Neural cell (in vitro differentiated cells): ENCODE measurements at regions not wholly inside any gene's neighbourhood (a gene's known extent, or its start where the extent isn't known, plus 50 kb on each side); places are given as distances from the start of the nearest gene placed in this dataset.

Experiments
- H2AFZ ChIP-seq: fragments of 200-600, 300-800 bp; sonication (generic), shearing (Covaris generic); 2 replicates; pipeline ENCODE4 v1.6.0; 2014; ENCODE audit warnings: low read depth, mild to moderate bottlenecking, antibody characterized with exemption, low read length, moderate library complexity
- H3F3A ChIP-seq: fragments of 200-600 bp; shearing (Covaris generic); 2 replicates; pipeline ENCODE4 v1.6.1; 2016; ENCODE audit warnings: mild to moderate bottlenecking, moderate library complexity, mixed read lengths, antibody characterized with exemption, low read length; ENCODE audit not compliant: insufficient read depth, poor library complexity, severe bottlenecking
- H3K27ac ChIP-seq: fragments of 200-600, 300-800 bp; sonication (generic), shearing (Covaris generic); 2 replicates; pipeline ENCODE4 v1.5.1; 2014; ENCODE audit warnings: mild to moderate bottlenecking, low read length, moderate library complexity
- H3K27me3 ChIP-seq: fragments of 300-800, 200-600 bp; sonication (generic), shearing (Covaris generic); 2 replicates; pipeline ENCODE4 v1.6.0; 2014; ENCODE audit warnings: mild to moderate bottlenecking, low read depth, low read length, moderate library complexity; ENCODE audit not compliant: insufficient read depth
- H3K36me3 ChIP-seq: fragments of 300-800, 200-600 bp; sonication (generic), shearing (Covaris generic); 2 replicates; pipeline ENCODE4 v1.5.1; 2014; ENCODE audit warnings: mild to moderate bottlenecking, antibody characterized with exemption, low read length, moderate library complexity; ENCODE audit not compliant: insufficient read depth
- H3K4me2 ChIP-seq: fragments of 300-800, 200-600 bp; sonication (generic), shearing (Covaris generic); 2 replicates; pipeline ENCODE4 v1.6.0; 2014; ENCODE audit warnings: mild to moderate bottlenecking, low read length
- H3K4me3 ChIP-seq: fragments of 300-800, 200-600 bp; sonication (generic), shearing (Covaris generic); 2 replicates; pipeline ENCODE4 v1.5.1; 2014; ENCODE audit warnings: mild to moderate bottlenecking, low read length, moderate library complexity
- H3K79me2 ChIP-seq: fragments of 200-600 bp; shearing (Covaris generic); replicated peaks from 2 replicates; pipeline ENCODE4 v1.6.0; 2014; ENCODE audit warnings: mild to moderate bottlenecking, low read length, moderate library complexity; ENCODE audit not compliant: insufficient read depth
- H3K9ac ChIP-seq: fragments of 300-800, 200-600 bp; sonication (generic), shearing (Covaris generic); 2 replicates; pipeline ENCODE4 v1.6.1; 2016; ENCODE audit warnings: mild to moderate bottlenecking, low read length, mixed read lengths
- H3K9me2 ChIP-seq: fragments of 200-600 bp; shearing (Covaris generic); 2 replicates; pipeline ENCODE4 v1.6.1; 2016; ENCODE audit warnings: mild to moderate bottlenecking, low read length, mixed read lengths; ENCODE audit not compliant: insufficient read depth
- H3K9me3 ChIP-seq: fragments of 200-600, 300-800 bp; sonication (generic), shearing (Covaris generic); 2 replicates; pipeline ENCODE4 v1.6.1; 2016; ENCODE audit warnings: mild to moderate bottlenecking, mixed run types, low read length, moderate library complexity, mixed read lengths
- H4K20me1 ChIP-seq: fragments of 200-600 bp; shearing (Covaris generic); 2 replicates; pipeline ENCODE4 v1.6.1; 2016; ENCODE audit warnings: mild to moderate bottlenecking, mixed run types; ENCODE audit not compliant: insufficient read depth
- EP300 ChIP-seq: fragments of 450-650 bp; conservative IDR thresholded peaks from 2 replicates; pipeline ENCODE4 v1.6.1; 2014; ENCODE audit warnings: antibody characterized with exemption, mild to moderate bottlenecking, moderate library complexity; ENCODE audit not compliant: poor library complexity, severe bottlenecking
- EZH2 ChIP-seq: fragments of 200-600, 300-800 bp; shearing (Covaris generic), sonication (generic); IDR thresholded peaks from 2 replicates; pipeline ENCODE4 v1.6.1; 2014; ENCODE audit warnings: antibody characterized with exemption, low read length, borderline replicate concordance, mild to moderate bottlenecking; ENCODE audit not compliant: insufficient read depth, poor library complexity, severe bottlenecking
- MXI1 ChIP-seq: fragments of 450-650 bp; conservative IDR thresholded peaks from 2 replicates; pipeline ENCODE4 v1.6.1; 2014; ENCODE audit warnings: antibody characterized with exemption, mild to moderate bottlenecking; ENCODE audit not compliant: poor library complexity, severe bottlenecking
- POLR2AphosphoS5 ChIP-seq: IDR thresholded peaks from 2 replicates; pipeline ENCODE4 v1.6.1; 2012
- RAD21 ChIP-seq: fragments of 450-650 bp; conservative IDR thresholded peaks from 2 replicates; pipeline ENCODE4 v1.6.1; 2014; ENCODE audit warnings: antibody characterized with exemption, mild to moderate bottlenecking, moderate library complexity
- SMC3 ChIP-seq: fragments of 450-650 bp; conservative IDR thresholded peaks from 2 replicates; pipeline ENCODE4 v1.6.1; 2014; ENCODE audit warnings: antibody characterized with exemption, mild to moderate bottlenecking, moderate library complexity; ENCODE audit not compliant: poor library complexity
- TAF1 ChIP-seq: IDR thresholded peaks from 2 replicates; pipeline ENCODE4 v1.6.1; 2012; ENCODE audit warnings: low read depth
- TF ChIP-seq, protein P1 (sequence below): fragments of 450-650 bp; IDR thresholded peaks from 2 replicates; pipeline ENCODE4 v1.5.1; 2014; ENCODE audit warnings: antibody characterized with exemption, mild to moderate bottlenecking, moderate library complexity; ENCODE audit not compliant: poor library complexity, severe bottlenecking
- TF ChIP-seq, protein P2 (sequence below): IDR thresholded peaks from 2 replicates; pipeline ENCODE4 v1.6.1; 2012; ENCODE audit warnings: borderline replicate concordance

- Histone ChIP-seq H3K4me3 (no peak overlapping the region), H3K79me2 (no peaks in the 10 kb centered on the region)
- TF ChIP-seq EP300: no peak
Observed at GRCh38 chr5:130642461-130642860, 522.6 kb downstream of the HINT1 start.

GRCh38 chr5:130627145-130627544 is 537.9 kb downstream of the HINT1 start:
- no peak overlapping the region for H3K4me3 ChIP-seq
- no peaks in the 10 kb centered on the region for H4K20me1 ChIP-seq
- no peaks in the 10 kb centered on the region for H3K36me3 ChIP-seq
- no peaks in the 10 kb centered on the region for H3K27me3 ChIP-seq
- H3K79me2 ChIP-seq: no peaks in the 10 kb centered on the region
- no peak overlapping the region for H3K4me2 ChIP-seq
- no peak for TF ChIP-seq SMC3
- TF ChIP-seq EP300: no peak
- TF ChIP-seq POLR2AphosphoS5: no peak
- no peak for TF ChIP-seq TAF1
- TF ChIP-seq, protein P1, sequence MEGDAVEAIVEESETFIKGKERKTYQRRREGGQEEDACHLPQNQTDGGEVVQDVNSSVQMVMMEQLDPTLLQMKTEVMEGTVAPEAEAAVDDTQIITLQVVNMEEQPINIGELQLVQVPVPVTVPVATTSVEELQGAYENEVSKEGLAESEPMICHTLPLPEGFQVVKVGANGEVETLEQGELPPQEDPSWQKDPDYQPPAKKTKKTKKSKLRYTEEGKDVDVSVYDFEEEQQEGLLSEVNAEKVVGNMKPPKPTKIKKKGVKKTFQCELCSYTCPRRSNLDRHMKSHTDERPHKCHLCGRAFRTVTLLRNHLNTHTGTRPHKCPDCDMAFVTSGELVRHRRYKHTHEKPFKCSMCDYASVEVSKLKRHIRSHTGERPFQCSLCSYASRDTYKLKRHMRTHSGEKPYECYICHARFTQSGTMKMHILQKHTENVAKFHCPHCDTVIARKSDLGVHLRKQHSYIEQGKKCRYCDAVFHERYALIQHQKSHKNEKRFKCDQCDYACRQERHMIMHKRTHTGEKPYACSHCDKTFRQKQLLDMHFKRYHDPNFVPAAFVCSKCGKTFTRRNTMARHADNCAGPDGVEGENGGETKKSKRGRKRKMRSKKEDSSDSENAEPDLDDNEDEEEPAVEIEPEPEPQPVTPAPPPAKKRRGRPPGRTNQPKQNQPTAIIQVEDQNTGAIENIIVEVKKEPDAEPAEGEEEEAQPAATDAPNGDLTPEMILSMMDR: no peak
- TF ChIP-seq EZH2: no peak
- H2AFZ ChIP-seq: no peak overlapping the region
- no peaks in the 10 kb centered on the region for H3K9me2 ChIP-seq
- H3K9ac ChIP-seq: no peak overlapping the region
- no peaks in the 10 kb centered on the region for H3F3A ChIP-seq
- H3K9me3 ChIP-seq: no peaks in the 10 kb centered on the region
- H3K27ac ChIP-seq: no peak overlapping the region

More at GRCh38 chr5:130642461-130642860, 522.6 kb downstream of the HINT1 start:
- Histone ChIP-seq H3K9me2 (no peaks in the 10 kb centered on the region), H3K9ac (no peak overlapping the region), H3K27me3 (no peaks in the 10 kb centered on the region), H3F3A (no peaks in the 10 kb centered on the region), H3K27ac (no peak overlapping the region), H3K4me2 (no peak overlapping the region), H3K9me3 (no peaks in the 10 kb centered on the region), H4K20me1 (no peaks in the 10 kb centered on the region), H2AFZ (no peak overlapping the region), H3K36me3 (no peaks in the 10 kb centered on the region)

GRCh38 chr5:130624805-130625204 is 540.3 kb downstream of the HINT1 start:
- Histone ChIP-seq H3K9me2 (no peaks in the 10 kb centered on the region), H2AFZ (no peak overlapping the region), H3K27ac (no peak overlapping the region), H3K4me3 (no peak overlapping the region), H3K9ac (no peak overlapping the region), H3K36me3 (no peaks in the 10 kb centered on the region), H3K4me2 (no peak overlapping the region), H4K20me1 (no peaks in the 10 kb centered on the region), H3K27me3 (no peaks in the 10 kb centered on the region), H3F3A (no peaks in the 10 kb centered on the region), H3K9me3 (no peaks in the 10 kb centered on the region), H3K79me2 (no peaks in the 10 kb centered on the region)
- TF ChIP-seq MXI1 (no peak), RAD21 (no peak), EZH2 (no peak)
- TF ChIP-seq, protein P2, sequence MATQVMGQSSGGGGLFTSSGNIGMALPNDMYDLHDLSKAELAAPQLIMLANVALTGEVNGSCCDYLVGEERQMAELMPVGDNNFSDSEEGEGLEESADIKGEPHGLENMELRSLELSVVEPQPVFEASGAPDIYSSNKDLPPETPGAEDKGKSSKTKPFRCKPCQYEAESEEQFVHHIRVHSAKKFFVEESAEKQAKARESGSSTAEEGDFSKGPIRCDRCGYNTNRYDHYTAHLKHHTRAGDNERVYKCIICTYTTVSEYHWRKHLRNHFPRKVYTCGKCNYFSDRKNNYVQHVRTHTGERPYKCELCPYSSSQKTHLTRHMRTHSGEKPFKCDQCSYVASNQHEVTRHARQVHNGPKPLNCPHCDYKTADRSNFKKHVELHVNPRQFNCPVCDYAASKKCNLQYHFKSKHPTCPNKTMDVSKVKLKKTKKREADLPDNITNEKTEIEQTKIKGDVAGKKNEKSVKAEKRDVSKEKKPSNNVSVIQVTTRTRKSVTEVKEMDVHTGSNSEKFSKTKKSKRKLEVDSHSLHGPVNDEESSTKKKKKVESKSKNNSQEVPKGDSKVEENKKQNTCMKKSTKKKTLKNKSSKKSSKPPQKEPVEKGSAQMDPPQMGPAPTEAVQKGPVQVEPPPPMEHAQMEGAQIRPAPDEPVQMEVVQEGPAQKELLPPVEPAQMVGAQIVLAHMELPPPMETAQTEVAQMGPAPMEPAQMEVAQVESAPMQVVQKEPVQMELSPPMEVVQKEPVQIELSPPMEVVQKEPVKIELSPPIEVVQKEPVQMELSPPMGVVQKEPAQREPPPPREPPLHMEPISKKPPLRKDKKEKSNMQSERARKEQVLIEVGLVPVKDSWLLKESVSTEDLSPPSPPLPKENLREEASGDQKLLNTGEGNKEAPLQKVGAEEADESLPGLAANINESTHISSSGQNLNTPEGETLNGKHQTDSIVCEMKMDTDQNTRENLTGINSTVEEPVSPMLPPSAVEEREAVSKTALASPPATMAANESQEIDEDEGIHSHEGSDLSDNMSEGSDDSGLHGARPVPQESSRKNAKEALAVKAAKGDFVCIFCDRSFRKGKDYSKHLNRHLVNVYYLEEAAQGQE: no peak
- TF ChIP-seq, protein P1: no peak
